Smooth muscle cell (in vitro differentiated cells): ENCODE measurements at regions not wholly inside any gene's neighbourhood (a gene's known extent, or its start where the extent isn't known, plus 50 kb on each side); places are given as distances from the start of the nearest gene placed in this dataset.

Source experiments
- DNase-seq: peaks from one replicate; lab custom pipeline; 2025; ENCODE audit not compliant: unreplicated experiment; lab: John Stamatoyannopoulos, UW
- H2AFZ ChIP-seq: fragments of 200-600 bp; sonication (generic); 2 replicates; pipeline ENCODE4 v1.6.0; 2016; ENCODE audit warnings: antibody characterized with exemption, low read depth, mild to moderate bottlenecking
- H3F3A ChIP-seq: fragments of 200-600 bp; sonication (generic); 2 replicates; pipeline ENCODE4 v1.6.0; 2017; ENCODE audit warnings: antibody characterized with exemption, low read depth
- H3K27ac ChIP-seq: fragments of 200-600 bp; sonication (generic); 2 replicates; pipeline ENCODE4 v1.5.1; 2016; ENCODE audit warnings: low read depth, mild to moderate bottlenecking
- H3K27me3 ChIP-seq: fragments of 200-600 bp; sonication (generic); 2 replicates; pipeline ENCODE4 v1.6.1; 2016; ENCODE audit warnings: low read depth, mild to moderate bottlenecking
- H3K36me3 ChIP-seq: fragments of 200-600 bp; sonication (generic); 2 replicates; pipeline ENCODE4 v1.5.1; 2016; ENCODE audit warnings: low read depth
- H3K4me1 ChIP-seq: fragments of 200-600 bp; sonication (generic); 2 replicates; pipeline ENCODE4 v1.5.1; 2016; ENCODE audit warnings: low read depth
- H3K4me2 ChIP-seq: fragments of 200-600 bp; sonication (generic); 2 replicates; pipeline ENCODE4 v1.6.0; 2016; ENCODE audit warnings: mild to moderate bottlenecking
- H3K4me3 ChIP-seq: fragments of 200-600 bp; sonication (generic); 2 replicates; pipeline ENCODE4 v1.5.1; 2016; ENCODE audit warnings: mild to moderate bottlenecking
- H3K79me2 ChIP-seq: fragments of 200-600 bp; sonication (generic); 2 replicates; pipeline ENCODE4 v1.6.0; 2016; ENCODE audit warnings: low read depth, mild to moderate bottlenecking
- H3K9ac ChIP-seq: fragments of 200-600 bp; sonication (generic); 2 replicates; pipeline ENCODE4 v1.6.0; 2016; ENCODE audit warnings: low read depth
- H3K9me3 ChIP-seq: fragments of 200-600 bp; sonication (generic); replicated peaks from 2 replicates; pipeline ENCODE4 v1.5.1; 2016; ENCODE audit warnings: low read depth
- H4K20me1 ChIP-seq: fragments of 200-600 bp; sonication (generic); 2 replicates; pipeline ENCODE4 v1.6.0; 2016; ENCODE audit warnings: low read depth
- CTCF ChIP-seq: fragments of 200-600 bp; sonication (generic); IDR thresholded peaks from 2 replicates; pipeline ENCODE4 v1.5.1; 2017; ENCODE audit warnings: borderline replicate concordance, mild to moderate bottlenecking, antibody characterized with exemption; ENCODE audit not compliant: insufficient read depth, poor library complexity, severe bottlenecking
- WGBS: methylation state at CpG from one replicate; pipeline ENCODE4 v1.1.7; 2016; ENCODE audit warnings: low lambda C conversion rate; 5-methylcytosine and 5-hydroxymethylcytosine counted together

GRCh38 chr1:201688514-201688913 lies 140.4 kb upstream of the IPO9 start:
- Histone ChIP-seq H3K27me3 (no peaks in the 10 kb centered on the region), H3K36me3 (no peaks in the 10 kb centered on the region), H2AFZ (no peak overlapping the region), H3F3A (peaks cover 7% of the 10 kb centered on the region), H3K9me3 (no peaks in the 10 kb centered on the region), H3K4me1 (peaks cover 15% of the 10 kb centered on the region), H4K20me1 (peaks cover 96% of the 10 kb centered on the region), H3K4me3 (no peak overlapping the region), H3K4me2 (no peak overlapping the region), H3K79me2 (peaks cover 95% of the 10 kb centered on the region), H3K9ac (no peak overlapping the region), H3K27ac (no peak overlapping the region)
- no peak for TF ChIP-seq CTCF
- no peak for DNase-seq
- 95% methylated on average over 9 of the region's 9 CpGs for WGBS

GRCh38 chr1:201689647-201690046 lies 139.3 kb upstream of the IPO9 start:
- Histone ChIP-seq H3K4me3 (no peak overlapping the region), H3K9ac (no peak overlapping the region), H3K79me2 (peaks cover 95% of the 10 kb centered on the region), H3F3A (peaks cover 7% of the 10 kb centered on the region), H3K4me1 (peaks cover 26% of the 10 kb centered on the region), H3K36me3 (no peaks in the 10 kb centered on the region), H3K27ac (no peak overlapping the region), H2AFZ (no peak overlapping the region), H3K27me3 (no peaks in the 10 kb centered on the region), H4K20me1 (peaks cover 96% of the 10 kb centered on the region), H3K4me2 (no peak overlapping the region), H3K9me3 (no peaks in the 10 kb centered on the region)
- WGBS = 98% methylated on average over 8 of the region's 8 CpGs
- TF ChIP-seq CTCF = no peak
- no peak for DNase-seq

GRCh38 chr1:201690528-201690927 lies 138.4 kb upstream of the IPO9 start:
- Histone ChIP-seq H3K9ac (no peak overlapping the region), H3K4me3 (no peak overlapping the region), H3F3A (peaks cover 11% of the 10 kb centered on the region), H3K27me3 (no peaks in the 10 kb centered on the region), H3K4me2 (no peak overlapping the region), H2AFZ (no peak overlapping the region), H3K9me3 (no peaks in the 10 kb centered on the region), H3K27ac (no peak overlapping the region), H3K36me3 (no peaks in the 10 kb centered on the region), H4K20me1 (peaks cover 96% of the 10 kb centered on the region), H3K79me2 (peaks cover 94% of the 10 kb centered on the region), H3K4me1 (peaks cover 35% of the 10 kb centered on the region)
- TF ChIP-seq CTCF = no peak
- DNase-seq = no peak
- WGBS = 97% methylated on average over 10 of the region's 10 CpGs

GRCh38 chr1:201691716-201692554 lies 137.0 kb upstream of the IPO9 start:
- DNase-seq = no peak
- Histone ChIP-seq H4K20me1 (peaks cover 94% of the 10 kb centered on the region), H3K27ac (peak overlapping the region; percentile 35), H3K4me3 (no peak overlapping the region), H3K4me1 (peaks cover 41% of the 10 kb centered on the region), H2AFZ (no peak overlapping the region), H3K9me3 (no peaks in the 10 kb centered on the region), H3K79me2 (peaks cover 85% of the 10 kb centered on the region), H3K27me3 (no peaks in the 10 kb centered on the region), H3K36me3 (no peaks in the 10 kb centered on the region), H3K9ac (no peak overlapping the region), H3K4me2 (no peak overlapping the region), H3F3A (peaks cover 7% of the 10 kb centered on the region)
- 77% methylated on average over 6 of the region's 6 CpGs for WGBS
- no peak for TF ChIP-seq CTCF
